SK-N-SH (cell line): ENCODE measurements at regions not wholly inside any gene's neighbourhood (a gene's known extent, or its start where the extent isn't known, plus 50 kb on each side); places are given as distances from the start of the nearest gene placed in this dataset.

ENCODE experiments used
- CTCF ChIA-PET: fragments of 300-600, 350-600 bp; formaldehyde crosslinking; extraction: SDS; loops from one replicate; lab custom pipeline; 2021; lab: Yijun Ruan, JAX
- POLR2A ChIA-PET: fragments of 350-600 bp; sonication (Branson Sonifier 250); formaldehyde crosslinking; extraction: SDS; loops from one replicate; lab custom pipeline; 2020; ENCODE audit warnings: antibody characterized with exemption, inconsistent platforms; lab: Yijun Ruan, JAX
- DNase-seq: peaks from one replicate; pipeline ENCODE4 v3.0.0; 2012
- H2AFZ ChIP-seq: fragments of 200-600 bp; sonication (generic); 2 replicates; pipeline ENCODE4 v1.8.1; 2016; ENCODE audit warnings: antibody characterized with exemption, mild to moderate bottlenecking, low read depth
- H3F3A ChIP-seq: fragments of 200-600 bp; sonication (generic); replicated peaks from 2 replicates; pipeline ENCODE3; 2016; ENCODE audit warnings: antibody characterized with exemption, mild to moderate bottlenecking; ENCODE audit not compliant: insufficient read depth
- H3K27ac ChIP-seq, 2 experiments: fragments of 200-500 bp in 1 of 2; fragments of 200-600 bp in 1 of 2; sonication (Bioruptor generic) in 1 of 2; sonication (generic), shearing (Covaris generic) in 1 of 2; 2 replicates each; pipeline versions ENCODE4 v1.5.1 to v1.6.1; 2014 to 2016; ENCODE audit warnings: low read depth in 2 of 2, inconsistent platforms in 1 of 2, low read length in 1 of 2, mild to moderate bottlenecking in 1 of 2, mixed read lengths in 1 of 2
- H3K27me3 ChIP-seq: fragments of 200-600 bp; sonication (generic), shearing (Covaris generic); 2 replicates; pipeline ENCODE4 v1.6.1; 2016; ENCODE audit warnings: mixed run types; ENCODE audit not compliant: insufficient read depth
- H3K36me3 ChIP-seq, 2 experiments: fragments of 200-500 bp in 1 of 2; fragments of 200-600 bp in 1 of 2; sonication (Bioruptor generic) in 1 of 2; sonication (generic) in 1 of 2; replicated peaks in 1 of 2; 2 replicates each; pipeline versions ENCODE3 to v1.5.1; 2014 to 2016; ENCODE audit warnings: low read length in 1 of 2, mild to moderate bottlenecking in 1 of 2; ENCODE audit not compliant: insufficient read depth in 2 of 2, control insufficient read depth in 1 of 2
- H3K4me1 ChIP-seq, 2 experiments: fragments of 200-500 bp in 1 of 2; fragments of 200-600 bp in 1 of 2; sonication (Bioruptor generic) in 1 of 2; sonication (generic), shearing (Covaris generic) in 1 of 2; 2 replicates each; pipeline versions ENCODE4 v1.5.1 to v1.6.1; 2014 to 2016; ENCODE audit warnings: low read depth in 1 of 2, low read length in 1 of 2, mixed run types in 1 of 2; ENCODE audit not compliant: insufficient read depth in 2 of 2, control insufficient read depth in 1 of 2
- H3K4me2 ChIP-seq: fragments of 200-600 bp; sonication (generic), shearing (Covaris generic); 2 replicates; pipeline ENCODE4 v1.6.1; 2017; ENCODE audit warnings: mixed run types
- H3K4me3 ChIP-seq, 2 experiments: fragments of 200-500 bp in 1 of 2; fragments of 200-600 bp in 1 of 2; sonication (Bioruptor generic) in 1 of 2; sonication (generic), shearing (Covaris generic) in 1 of 2; 2 replicates each; pipeline versions ENCODE4 v1.5.1 to v1.8.1; 2014 to 2016; ENCODE audit warnings: low read depth in 2 of 2, inconsistent platforms in 1 of 2, low read length in 1 of 2, mild to moderate bottlenecking in 1 of 2, mixed read lengths in 1 of 2, moderate library complexity in 1 of 2
- H3K79me2 ChIP-seq: fragments of 200-600 bp; sonication (generic); 2 replicates; pipeline ENCODE4 v1.8.1; 2017; ENCODE audit warnings: mild to moderate bottlenecking; ENCODE audit not compliant: insufficient read depth
- H3K9ac ChIP-seq: fragments of 200-600 bp; sonication (generic); 2 replicates; pipeline ENCODE4 v1.6.1; 2017; ENCODE audit warnings: mixed run types
- H3K9me2 ChIP-seq: fragments of 200-600 bp; sonication (generic); 2 replicates; pipeline ENCODE4 v1.6.1; 2017; ENCODE audit warnings: mixed run types
- H3K9me3 ChIP-seq: fragments of 200-600 bp; sonication (generic); 2 replicates; pipeline ENCODE4 v1.6.1; 2017; ENCODE audit warnings: mixed run types, mild to moderate bottlenecking, moderate library complexity
- H4K20me1 ChIP-seq: fragments of 200-600 bp; sonication (generic); 2 replicates; pipeline ENCODE4 v1.6.1; 2017; ENCODE audit warnings: mild to moderate bottlenecking, mixed run types; ENCODE audit not compliant: insufficient read depth
- CHD2 ChIP-seq: fragments of 150-350 bp; IDR thresholded peaks from 2 replicates; pipeline ENCODE4 v1.6.1; 2018; ENCODE audit warnings: low read length; ENCODE audit not compliant: partially characterized antibody
- EP300 ChIP-seq, 2 experiments: IDR thresholded peaks; 2 replicates each; pipeline versions ENCODE4 v1.4.0 to v1.6.1; 2012; ENCODE audit warnings: borderline replicate concordance in 1 of 2, low read depth in 1 of 2, low read length in 1 of 2
- EZH2phosphoT487 ChIP-seq: fragments of 200-600 bp; sonication (generic); IDR thresholded peaks from 2 replicates; pipeline ENCODE4 v1.6.1; 2017; ENCODE audit warnings: low read depth, mixed run types, mild to moderate bottlenecking, antibody characterized with exemption, moderate library complexity, borderline replicate concordance
- FOSL2 ChIP-seq: IDR thresholded peaks from 2 replicates; pipeline ENCODE4 v1.4.0; 2012; ENCODE audit warnings: low read depth, mild to moderate bottlenecking, moderate library complexity, borderline replicate concordance
- FOXJ3 ChIP-seq: sonication (generic); formaldehyde crosslinking; IDR thresholded peaks from 2 replicates; pipeline ENCODE4 v1.5.1; 2020; ENCODE audit warnings: mild to moderate bottlenecking, missing genetic modification reagents
- FOXM1 ChIP-seq: IDR thresholded peaks from 2 replicates; pipeline ENCODE4 v1.4.0; 2012; ENCODE audit warnings: low read depth, mild to moderate bottlenecking
- GABPA ChIP-seq: IDR thresholded peaks from 2 replicates; pipeline ENCODE4 v1.4.0; 2012; ENCODE audit warnings: low read depth, mild to moderate bottlenecking
- GATA2 ChIP-seq: sonication (generic); formaldehyde crosslinking; IDR thresholded peaks from 2 replicates; pipeline ENCODE4 v1.5.0; 2020; ENCODE audit warnings: mild to moderate bottlenecking, missing genetic modification reagents
- IRF3 ChIP-seq: fragments of 150-350 bp; IDR thresholded peaks from 2 replicates; pipeline ENCODE4 v1.6.1; 2016; ENCODE audit warnings: mild to moderate bottlenecking, low read depth, low read length
- MAX ChIP-seq: IDR thresholded peaks from 2 replicates; pipeline ENCODE4 v1.4.0; 2012; ENCODE audit warnings: low read depth
- MEF2A ChIP-seq: IDR thresholded peaks from 2 replicates; pipeline ENCODE4 v1.4.0; 2012; ENCODE audit warnings: low read depth, borderline replicate concordance
- MXI1 ChIP-seq: IDR thresholded peaks from 2 replicates; pipeline ENCODE4 v1.6.1; 2012; ENCODE audit warnings: mild to moderate bottlenecking, low read depth, low read length, improper control_type of control experiment
- NFIC ChIP-seq: IDR thresholded peaks from 2 replicates; pipeline ENCODE4 v1.4.0; 2012; ENCODE audit warnings: borderline replicate concordance
- NRF1 ChIP-seq: IDR thresholded peaks from 2 replicates; pipeline ENCODE4 v1.6.1; 2012; ENCODE audit warnings: low read depth, mild to moderate bottlenecking, low read length
- PBX3 ChIP-seq: IDR thresholded peaks from 2 replicates; pipeline ENCODE4; 2012
- RAD21 ChIP-seq: IDR thresholded peaks from 2 replicates; pipeline ENCODE4 v1.6.1; 2012; ENCODE audit warnings: mild to moderate bottlenecking, low read length
- RCOR1 ChIP-seq: fragments of 150-350 bp; IDR thresholded peaks from 2 replicates; pipeline ENCODE4 v1.6.1; 2017; ENCODE audit warnings: antibody characterized with exemption, low read length
- RFX5 ChIP-seq: IDR thresholded peaks from 2 replicates; pipeline ENCODE4 v1.6.1; 2012; ENCODE audit warnings: mild to moderate bottlenecking, improper control_type of control experiment, low read length
- SMC3 ChIP-seq: IDR thresholded peaks from 2 replicates; pipeline ENCODE4 v1.6.1; 2012; ENCODE audit warnings: low read depth, low read length, improper control_type of control experiment
- TAF1 ChIP-seq: IDR thresholded peaks from 2 replicates; pipeline ENCODE4 v1.6.1; 2012; ENCODE audit warnings: low read depth, mild to moderate bottlenecking, low read length, moderate library complexity, borderline replicate concordance
- TCF12 ChIP-seq: IDR thresholded peaks from 2 replicates; pipeline ENCODE4 v1.4.0; 2012
- WGBS: methylation state at CpG from one replicate; pipeline ENCODE4 v1.1.6; 2017; ENCODE audit warnings: low lambda C conversion rate; 5-methylcytosine and 5-hydroxymethylcytosine counted together
- TF ChIP-seq, protein P1 (sequence below): IDR thresholded peaks from 2 replicates; pipeline ENCODE4 v1.4.0; 2012; ENCODE audit warnings: low read depth, borderline replicate concordance
- TF ChIP-seq, protein P2 (sequence below): IDR thresholded peaks from 2 replicates; pipeline ENCODE4 v1.4.0; 2012; ENCODE audit warnings: low read depth, borderline replicate concordance
- TF ChIP-seq, protein P3 (sequence below): fragments of 200-600 bp; sonication (generic); IDR thresholded peaks from 2 replicates; pipeline ENCODE4 v1.6.1; 2017; ENCODE audit warnings: antibody characterized with exemption, mild to moderate bottlenecking, moderate library complexity

GRCh38 chr3:154872074-154872473, 208.0 kb upstream of the MME start:
- POLR2A ChIA-PET: no interaction called here
- Histone ChIP-seq H3K9ac (no peak overlapping the region), H2AFZ (no peak overlapping the region), H3K4me2 (no peak overlapping the region), H3K9me3 (no peaks in the 10 kb centered on the region), H3K27me3 (no peaks in the 10 kb centered on the region), H3F3A (no peaks in the 10 kb centered on the region), H3K4me3 (no peak overlapping the region), H4K20me1 (no peaks in the 10 kb centered on the region), H3K9me2 (no peaks in the 10 kb centered on the region), H3K36me3 (no peaks in the 10 kb centered on the region), H3K27ac (no peak overlapping the region), H3K79me2 (no peaks in the 10 kb centered on the region), H3K4me1 (no peaks in the 10 kb centered on the region)
- DNase-seq: no peak
- CTCF ChIA-PET: no interaction called here
- no peak for TF ChIP-seq MAX
- no peak for TF ChIP-seq EZH2phosphoT487
- TF ChIP-seq RAD21: no peak
- no peak for TF ChIP-seq TAF1
- no peak for TF ChIP-seq RFX5
- no peak for TF ChIP-seq FOXM1
- TF ChIP-seq EP300 (IDR thresholded peaks at IDR 0.05; ENCODE audit: borderline replicate concordance in 1 of 2, low read depth in 1 of 2, low read length in 1 of 2): no peak
- no peak for TF ChIP-seq PBX3
- WGBS: 50% methylated on average over 6 of the region's 6 CpGs

DNA sequence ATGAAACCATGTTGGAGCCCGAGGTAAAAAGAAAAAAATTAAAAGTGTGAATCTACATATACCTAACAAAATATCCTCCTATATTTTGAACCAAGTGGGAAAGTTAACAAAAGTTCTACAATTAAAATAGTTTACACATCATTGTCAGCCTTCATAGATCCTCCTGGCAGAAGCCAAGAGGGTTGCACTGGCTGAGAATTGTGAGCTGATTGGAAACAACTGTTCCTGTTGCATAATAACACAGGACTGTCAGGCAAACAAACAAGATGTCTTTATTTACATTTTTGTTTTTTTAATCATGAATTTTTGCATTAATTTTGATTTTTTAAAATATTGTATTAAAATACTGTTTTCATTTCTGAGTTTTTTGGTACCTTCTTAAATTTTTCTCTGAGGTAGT, 215.2 kb upstream of the MME start:
- Histone ChIP-seq H2AFZ (no peak overlapping the region), H3K9me3 (no peaks in the 10 kb centered on the region), H3K27ac (no peak overlapping the region), H4K20me1 (no peaks in the 10 kb centered on the region), H3K4me1 (no peaks in the 10 kb centered on the region; a peak in 1 of 4 replicates), H3K79me2 (no peaks in the 10 kb centered on the region), H3F3A (no peaks in the 10 kb centered on the region), H3K36me3 (no peaks in the 10 kb centered on the region), H3K4me2 (no peak overlapping the region), H3K9ac (no peak overlapping the region), H3K27me3 (no peaks in the 10 kb centered on the region), H3K4me3 (no peak overlapping the region), H3K9me2 (no peaks in the 10 kb centered on the region)
- ChIA-PET CTCF (interaction anchor here (0.9 kb wide), 1 partner anchor 19 kb away, joined by 4 read pairs; no protein-coding TSS in a partner anchor), POLR2A (no interaction called here)
- no peak for DNase-seq
- 3% methylated on average over 1 of the region's 1 CpG for WGBS
- TF ChIP-seq, protein P1, sequence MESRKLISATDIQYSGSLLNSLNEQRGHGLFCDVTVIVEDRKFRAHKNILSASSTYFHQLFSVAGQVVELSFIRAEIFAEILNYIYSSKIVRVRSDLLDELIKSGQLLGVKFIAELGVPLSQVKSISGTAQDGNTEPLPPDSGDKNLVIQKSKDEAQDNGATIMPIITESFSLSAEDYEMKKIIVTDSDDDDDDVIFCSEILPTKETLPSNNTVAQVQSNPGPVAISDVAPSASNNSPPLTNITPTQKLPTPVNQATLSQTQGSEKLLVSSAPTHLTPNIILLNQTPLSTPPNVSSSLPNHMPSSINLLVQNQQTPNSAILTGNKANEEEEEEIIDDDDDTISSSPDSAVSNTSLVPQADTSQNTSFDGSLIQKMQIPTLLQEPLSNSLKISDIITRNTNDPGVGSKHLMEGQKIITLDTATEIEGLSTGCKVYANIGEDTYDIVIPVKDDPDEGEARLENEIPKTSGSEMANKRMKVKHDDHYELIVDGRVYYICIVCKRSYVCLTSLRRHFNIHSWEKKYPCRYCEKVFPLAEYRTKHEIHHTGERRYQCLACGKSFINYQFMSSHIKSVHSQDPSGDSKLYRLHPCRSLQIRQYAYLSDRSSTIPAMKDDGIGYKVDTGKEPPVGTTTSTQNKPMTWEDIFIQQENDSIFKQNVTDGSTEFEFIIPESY: no peak
- TF ChIP-seq RCOR1: no peak
- TF ChIP-seq, protein P2, sequence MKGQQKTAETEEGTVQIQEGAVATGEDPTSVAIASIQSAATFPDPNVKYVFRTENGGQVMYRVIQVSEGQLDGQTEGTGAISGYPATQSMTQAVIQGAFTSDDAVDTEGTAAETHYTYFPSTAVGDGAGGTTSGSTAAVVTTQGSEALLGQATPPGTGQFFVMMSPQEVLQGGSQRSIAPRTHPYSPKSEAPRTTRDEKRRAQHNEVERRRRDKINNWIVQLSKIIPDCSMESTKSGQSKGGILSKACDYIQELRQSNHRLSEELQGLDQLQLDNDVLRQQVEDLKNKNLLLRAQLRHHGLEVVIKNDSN: no peak
- TF ChIP-seq GATA2 (CRISPR knock-in tag): no peak
- TF ChIP-seq NFIC: no peak
- no peak for TF ChIP-seq SMC3
- TF ChIP-seq FOXJ3 (CRISPR knock-in tag): no peak
- no peak for TF ChIP-seq MEF2A
- no peak for TF ChIP-seq RAD21
- TF ChIP-seq GABPA: no peak
- no peak for TF ChIP-seq MXI1
- TF ChIP-seq NRF1: no peak
- no peak for TF ChIP-seq TCF12
- TF ChIP-seq CHD2: no peak
- TF ChIP-seq IRF3: no peak
- TF ChIP-seq, protein P3, sequence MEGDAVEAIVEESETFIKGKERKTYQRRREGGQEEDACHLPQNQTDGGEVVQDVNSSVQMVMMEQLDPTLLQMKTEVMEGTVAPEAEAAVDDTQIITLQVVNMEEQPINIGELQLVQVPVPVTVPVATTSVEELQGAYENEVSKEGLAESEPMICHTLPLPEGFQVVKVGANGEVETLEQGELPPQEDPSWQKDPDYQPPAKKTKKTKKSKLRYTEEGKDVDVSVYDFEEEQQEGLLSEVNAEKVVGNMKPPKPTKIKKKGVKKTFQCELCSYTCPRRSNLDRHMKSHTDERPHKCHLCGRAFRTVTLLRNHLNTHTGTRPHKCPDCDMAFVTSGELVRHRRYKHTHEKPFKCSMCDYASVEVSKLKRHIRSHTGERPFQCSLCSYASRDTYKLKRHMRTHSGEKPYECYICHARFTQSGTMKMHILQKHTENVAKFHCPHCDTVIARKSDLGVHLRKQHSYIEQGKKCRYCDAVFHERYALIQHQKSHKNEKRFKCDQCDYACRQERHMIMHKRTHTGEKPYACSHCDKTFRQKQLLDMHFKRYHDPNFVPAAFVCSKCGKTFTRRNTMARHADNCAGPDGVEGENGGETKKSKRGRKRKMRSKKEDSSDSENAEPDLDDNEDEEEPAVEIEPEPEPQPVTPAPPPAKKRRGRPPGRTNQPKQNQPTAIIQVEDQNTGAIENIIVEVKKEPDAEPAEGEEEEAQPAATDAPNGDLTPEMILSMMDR: no peak
- TF ChIP-seq EP300 (IDR thresholded peaks at IDR 0.05; ENCODE audit: borderline replicate concordance in 1 of 2, low read depth in 1 of 2, low read length in 1 of 2): no peak
- no peak for TF ChIP-seq FOSL2
- TF ChIP-seq RFX5: no peak
